ENCODE measurements at regions not wholly inside any gene's neighbourhood (a gene's known extent, or its start where the extent isn't known, plus 50 kb on each side); places are given as distances from the start of the nearest gene placed in this dataset.

- Histone ChIP-seq H3K27me3 (no peaks in the 10 kb centered on the region), H3K9me3 (ENCODE audit: low read depth) (no peaks in the 10 kb centered on the region), H3K4me1 (ENCODE audit: low read depth) (no peaks in the 10 kb centered on the region), H3K4me3 (no peak overlapping the region), H3K27ac (no peak overlapping the region), H3K36me3 (no peaks in the 10 kb centered on the region)
- TF ChIP-seq, protein P1, sequence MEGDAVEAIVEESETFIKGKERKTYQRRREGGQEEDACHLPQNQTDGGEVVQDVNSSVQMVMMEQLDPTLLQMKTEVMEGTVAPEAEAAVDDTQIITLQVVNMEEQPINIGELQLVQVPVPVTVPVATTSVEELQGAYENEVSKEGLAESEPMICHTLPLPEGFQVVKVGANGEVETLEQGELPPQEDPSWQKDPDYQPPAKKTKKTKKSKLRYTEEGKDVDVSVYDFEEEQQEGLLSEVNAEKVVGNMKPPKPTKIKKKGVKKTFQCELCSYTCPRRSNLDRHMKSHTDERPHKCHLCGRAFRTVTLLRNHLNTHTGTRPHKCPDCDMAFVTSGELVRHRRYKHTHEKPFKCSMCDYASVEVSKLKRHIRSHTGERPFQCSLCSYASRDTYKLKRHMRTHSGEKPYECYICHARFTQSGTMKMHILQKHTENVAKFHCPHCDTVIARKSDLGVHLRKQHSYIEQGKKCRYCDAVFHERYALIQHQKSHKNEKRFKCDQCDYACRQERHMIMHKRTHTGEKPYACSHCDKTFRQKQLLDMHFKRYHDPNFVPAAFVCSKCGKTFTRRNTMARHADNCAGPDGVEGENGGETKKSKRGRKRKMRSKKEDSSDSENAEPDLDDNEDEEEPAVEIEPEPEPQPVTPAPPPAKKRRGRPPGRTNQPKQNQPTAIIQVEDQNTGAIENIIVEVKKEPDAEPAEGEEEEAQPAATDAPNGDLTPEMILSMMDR (IDR thresholded peaks at IDR 0.05; ENCODE audit: low read depth, low read length) = no peak
- DNase-seq (ENCODE audit: low read depth in 1 of 2, low spot score in 1 of 2) = no peak
These were observed 849.9 kb downstream of the RNF144A start for GRCh38 chr2:7766978-7767565.

DNA sequence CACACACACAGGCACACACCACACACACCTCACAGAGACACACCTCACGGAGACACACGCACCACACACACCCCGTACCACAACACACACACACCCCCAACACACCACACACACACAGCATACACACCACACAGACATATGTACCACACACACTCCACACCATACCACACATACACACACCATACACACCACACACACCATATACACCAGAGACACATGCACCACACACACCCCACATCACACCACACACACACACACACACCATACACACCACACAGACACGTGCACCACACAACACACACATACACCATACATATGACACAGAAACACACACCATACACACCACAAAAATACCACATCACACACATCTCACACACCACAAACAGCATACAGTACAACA is 850.7 kb downstream of the RNF144A start:
- Histone ChIP-seq H3K27ac (no peak overlapping the region), H3K4me3 (no peak overlapping the region), H3K4me1 (ENCODE audit: low read depth) (no peaks in the 10 kb centered on the region), H3K36me3 (no peaks in the 10 kb centered on the region), H3K27me3 (no peaks in the 10 kb centered on the region), H3K9me3 (ENCODE audit: low read depth) (no peaks in the 10 kb centered on the region)
- no peak for DNase-seq (ENCODE audit: low read depth in 1 of 2, low spot score in 1 of 2)
- TF ChIP-seq, protein P1 (IDR thresholded peaks at IDR 0.05; ENCODE audit: low read depth, low read length) = no peak

DNA sequence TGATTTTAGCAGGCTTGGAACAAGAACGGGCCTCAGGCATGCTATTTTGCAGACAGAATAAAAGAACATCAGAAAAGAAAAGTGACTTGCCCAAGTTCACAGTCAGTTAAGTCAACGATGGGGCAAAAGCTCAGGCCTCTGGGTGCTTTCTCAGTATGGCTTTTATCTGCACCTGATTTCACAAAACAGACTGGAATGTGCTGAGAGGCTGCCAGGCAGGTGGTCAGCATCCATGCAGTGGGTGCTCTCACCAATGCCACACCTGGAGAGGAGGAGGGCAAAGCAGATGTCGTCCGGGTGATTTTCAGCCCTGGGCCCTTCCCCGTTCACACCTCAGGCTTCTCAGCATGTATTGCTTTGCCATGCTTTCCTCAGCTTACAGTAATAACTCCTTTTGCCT is 854.6 kb downstream of the RNF144A start:
- TF ChIP-seq, protein P1 (IDR thresholded peaks at IDR 0.05; ENCODE audit: low read depth, low read length) = no peak
- H3K27ac ChIP-seq = no peak overlapping the region
- DNase-seq (ENCODE audit: low read depth in 1 of 2, low spot score in 1 of 2) = no peak
- no peaks in the 10 kb centered on the region for H3K4me1 ChIP-seq (ENCODE audit: low read depth)
- H3K27me3 ChIP-seq = no peaks in the 10 kb centered on the region
- no peak overlapping the region for H3K4me3 ChIP-seq
- no peaks in the 10 kb centered on the region for H3K36me3 ChIP-seq
- H3K9me3 ChIP-seq (ENCODE audit: low read depth) = no peaks in the 10 kb centered on the region

DNA sequence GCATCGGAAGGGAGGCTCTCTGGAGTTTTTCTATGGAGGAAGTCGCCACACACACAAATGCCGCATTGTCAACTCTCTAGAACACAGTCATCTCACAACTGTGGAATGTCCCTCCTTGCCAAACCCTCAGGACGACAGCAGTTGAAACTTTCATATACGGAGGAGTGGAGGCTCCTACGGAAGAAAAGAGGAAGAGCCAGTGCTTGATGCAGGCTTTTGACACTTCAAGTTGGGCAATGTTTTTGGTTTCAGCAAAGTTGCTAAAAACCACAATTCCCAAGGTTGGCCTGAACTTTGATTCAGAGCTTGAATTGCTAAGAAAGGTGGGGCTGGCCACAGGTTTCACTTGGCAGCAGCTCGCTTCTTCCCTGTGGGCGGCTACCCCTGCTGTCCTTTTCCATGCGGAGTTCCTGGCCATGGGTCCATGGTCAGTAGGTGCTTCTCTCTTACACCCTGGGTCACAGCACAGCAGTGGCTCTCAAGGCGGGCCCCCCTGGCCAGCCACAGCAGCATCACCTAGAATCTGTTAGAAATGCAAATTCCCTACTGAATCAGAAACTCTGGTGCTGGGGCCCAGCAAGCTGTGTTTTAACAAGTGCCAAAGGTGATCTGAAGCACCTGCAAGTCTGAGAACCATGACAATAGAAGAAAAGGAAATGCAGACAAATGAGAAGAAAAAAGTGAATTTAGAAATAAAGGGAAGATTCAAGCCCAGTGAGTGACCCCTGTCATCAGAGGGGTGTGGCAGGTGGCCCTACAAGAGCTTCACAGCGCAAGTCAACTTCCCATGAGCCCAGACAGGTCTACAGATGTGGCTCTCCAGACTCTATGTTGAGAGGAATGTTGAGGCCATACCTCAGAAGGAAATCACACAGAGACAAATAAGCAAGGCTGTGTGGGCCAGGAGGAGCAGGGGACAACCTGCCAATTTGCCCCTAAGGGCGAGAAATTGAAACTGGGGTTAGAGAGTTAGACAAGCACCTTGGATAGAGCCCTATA is 856.4 kb downstream of the RNF144A start:
- Histone ChIP-seq H3K4me3 (no peak overlapping the region), H3K27ac (no peak overlapping the region), H3K4me1 (ENCODE audit: low read depth) (no peaks in the 10 kb centered on the region), H3K36me3 (no peaks in the 10 kb centered on the region), H3K27me3 (no peaks in the 10 kb centered on the region), H3K9me3 (ENCODE audit: low read depth) (no peaks in the 10 kb centered on the region)
- TF ChIP-seq, protein P1 (IDR thresholded peaks at IDR 0.05; ENCODE audit: low read depth, low read length) = no peak
- DNase-seq (ENCODE audit: low read depth in 1 of 2, low spot score in 1 of 2) = no peak

DNA sequence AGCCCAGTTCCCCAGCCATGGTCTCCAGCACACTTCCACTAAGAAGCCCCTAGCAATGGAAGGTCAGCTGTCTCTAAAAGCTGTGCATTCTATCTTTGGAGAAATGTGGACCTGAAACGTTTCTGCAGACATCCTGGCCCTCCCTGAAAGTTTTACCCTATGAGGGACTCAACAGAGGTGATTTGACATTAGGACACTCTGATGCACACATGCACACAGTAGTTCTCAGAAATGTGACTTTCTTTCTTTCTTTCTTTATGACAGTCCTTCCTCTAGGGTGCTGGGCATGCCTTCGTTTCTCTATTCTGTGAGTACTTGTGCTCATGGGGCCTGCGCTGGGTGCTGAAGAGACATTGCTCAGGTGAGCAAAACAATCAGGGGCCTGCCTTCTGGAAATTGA is 857.3 kb downstream of the RNF144A start:
- DNase-seq (ENCODE audit: low read depth in 1 of 2, low spot score in 1 of 2) = no peak
- no peak overlapping the region for H3K27ac ChIP-seq
- H3K9me3 ChIP-seq (ENCODE audit: low read depth) = no peaks in the 10 kb centered on the region

More for the DNA sequence above, 857.3 kb downstream of the RNF144A start:
- no peak overlapping the region for H3K4me3 ChIP-seq
- H3K36me3 ChIP-seq = no peaks in the 10 kb centered on the region
- H3K4me1 ChIP-seq (ENCODE audit: low read depth) = no peaks in the 10 kb centered on the region
- TF ChIP-seq, protein P1 (IDR thresholded peaks at IDR 0.05; ENCODE audit: low read depth, low read length) = no peak
- H3K27me3 ChIP-seq = no peaks in the 10 kb centered on the region
